ENCODE measurements at regions not wholly inside any gene's neighbourhood (a gene's known extent, or its start where the extent isn't known, plus 50 kb on each side); places are given as distances from the start of the nearest gene placed in this dataset.

- no peak overlapping the region for H3K27ac ChIP-seq (ENCODE audit: low read depth, low read length, poor library complexity, severe bottlenecking)
- no peaks in the 10 kb centered on the region for H4K20me1 ChIP-seq (ENCODE audit: insufficient read depth, low read length)
- H3K4me1 ChIP-seq (ENCODE audit: insufficient read depth, low read length, poor library complexity, severe bottlenecking) = no peaks in the 10 kb centered on the region
- H3K9me3 ChIP-seq (ENCODE audit: low read length) = no peaks in the 10 kb centered on the region
- no TSS peak for BruUV-seq (replicated peaks)
- POLR2A ChIA-PET = interaction anchor here (0.5 to 0.7 kb wide), 2 partner anchors 14 to 36 kb away, joined by 3 to 7 read pairs; no protein-coding TSS in a partner anchor
- no peak overlapping the region for H3K4me3 ChIP-seq (ENCODE audit: low read depth, low read length, poor library complexity, severe bottlenecking)
- H3K9me2 ChIP-seq (ENCODE audit: insufficient read depth, low read length) = no peaks in the 10 kb centered on the region
- no peaks in the 10 kb centered on the region for H3K79me2 ChIP-seq (ENCODE audit: insufficient read depth, low read depth, low read length)
- TF ChIP-seq CTCF (conservative IDR thresholded peaks at IDR 0.05; ENCODE audit: low read length) (no peak), EZH2phosphoT487 (IDR thresholded peaks at IDR 0.05; ENCODE audit: borderline replicate concordance, low read depth, low read length) (no peak)
- no peak overlapping the region for H2AFZ ChIP-seq (ENCODE audit: low read length)
- no peak for DNase-seq (ENCODE audit: low spot score)
- CTCF ChIA-PET (ENCODE audit: unreplicated experiment) = no interaction called here
- intact Hi-C loops (cut with micrococcal nuclease; ENCODE audit: unreplicated experiment) = loop anchor here (5.0 to 10.0 kb wide), 2 partner anchors 141 to 222 kb away; no protein-coding TSS in a partner anchor
- H3K36me3 ChIP-seq (ENCODE audit: insufficient read depth, low read length) = no peaks in the 10 kb centered on the region
- H3K4me2 ChIP-seq (ENCODE audit: low read length) = no peak overlapping the region
Measured at GRCh38 chr9:1946526-1947283, 68.4 kb upstream of the SMARCA2 start.

GRCh38 chr9:1947438-1947837, 67.7 kb upstream of the SMARCA2 start:
- Histone ChIP-seq H3K9me3 (ENCODE audit: low read length) (no peaks in the 10 kb centered on the region), H4K20me1 (ENCODE audit: insufficient read depth, low read length) (no peaks in the 10 kb centered on the region), H3K36me3 (ENCODE audit: insufficient read depth, low read length) (no peaks in the 10 kb centered on the region), H3K79me2 (ENCODE audit: insufficient read depth, low read depth, low read length) (no peaks in the 10 kb centered on the region), H3K4me3 (ENCODE audit: low read depth, low read length, poor library complexity, severe bottlenecking) (no peak overlapping the region), H3K4me1 (ENCODE audit: insufficient read depth, low read length, poor library complexity, severe bottlenecking) (no peaks in the 10 kb centered on the region), H3K4me2 (ENCODE audit: low read length) (no peak overlapping the region), H2AFZ (ENCODE audit: low read length) (no peak overlapping the region), H3K27ac (ENCODE audit: low read depth, low read length, poor library complexity, severe bottlenecking) (no peak overlapping the region), H3K9me2 (ENCODE audit: insufficient read depth, low read length) (no peaks in the 10 kb centered on the region)
- DNase-seq (ENCODE audit: low spot score) = no peak
- intact Hi-C loops (cut with micrococcal nuclease; ENCODE audit: unreplicated experiment) = loop anchor here (5.0 to 10.0 kb wide), 2 partner anchors 140 to 223 kb away; no protein-coding TSS in a partner anchor
- CTCF ChIA-PET (ENCODE audit: unreplicated experiment) = no interaction called here
- no peak for TF ChIP-seq CTCF (conservative IDR thresholded peaks at IDR 0.05; ENCODE audit: low read length)
- no peak for TF ChIP-seq EZH2phosphoT487 (IDR thresholded peaks at IDR 0.05; ENCODE audit: borderline replicate concordance, low read depth, low read length)
- BruUV-seq (replicated peaks) = no TSS peak
- POLR2A ChIA-PET = interaction anchor here (0.5 to 0.7 kb wide), 2 partner anchors 13 to 37 kb away, joined by 3 to 7 read pairs; no protein-coding TSS in a partner anchor

- Histone ChIP-seq H3K27ac (ENCODE audit: low read depth, low read length, poor library complexity, severe bottlenecking) (no peak overlapping the region), H3K4me2 (ENCODE audit: low read length) (no peak overlapping the region), H3K9me2 (ENCODE audit: insufficient read depth, low read length) (no peaks in the 10 kb centered on the region), H4K20me1 (ENCODE audit: insufficient read depth, low read length) (no peaks in the 10 kb centered on the region), H3K79me2 (ENCODE audit: insufficient read depth, low read depth, low read length) (no peaks in the 10 kb centered on the region), H3K36me3 (ENCODE audit: insufficient read depth, low read length) (no peaks in the 10 kb centered on the region), H3K4me3 (ENCODE audit: low read depth, low read length, poor library complexity, severe bottlenecking) (no peak overlapping the region), H2AFZ (ENCODE audit: low read length) (no peak overlapping the region), H3K9me3 (ENCODE audit: low read length) (no peaks in the 10 kb centered on the region), H3K4me1 (ENCODE audit: insufficient read depth, low read length, poor library complexity, severe bottlenecking) (no peaks in the 10 kb centered on the region)
- intact Hi-C loops (cut with micrococcal nuclease; ENCODE audit: unreplicated experiment) = loop anchor here (5.0 to 10.0 kb wide), 2 partner anchors 139 to 224 kb away; no protein-coding TSS in a partner anchor
- ChIA-PET POLR2A (interaction anchor here (0.6 to 0.7 kb wide), 2 partner anchors 12 to 20 kb away, joined by 3 read pairs; no protein-coding TSS in a partner anchor), CTCF (ENCODE audit: unreplicated experiment) (no interaction called here)
- no peak for DNase-seq (ENCODE audit: low spot score)
- no peak for TF ChIP-seq CTCF (conservative IDR thresholded peaks at IDR 0.05; ENCODE audit: low read length)
- TF ChIP-seq EZH2phosphoT487 (IDR thresholded peaks at IDR 0.05; ENCODE audit: borderline replicate concordance, low read depth, low read length) = no peak
- BruUV-seq (replicated peaks) = no TSS peak
Measured at GRCh38 chr9:1948541-1948940, 66.6 kb upstream of the SMARCA2 start.

Data from OCI-LY7 (cell line).